ENCODE measurements at regions not wholly inside any gene's neighbourhood (a gene's known extent, or its start where the extent isn't known, plus 50 kb on each side); places are given as distances from the start of the nearest gene placed in this dataset.

DNA sequence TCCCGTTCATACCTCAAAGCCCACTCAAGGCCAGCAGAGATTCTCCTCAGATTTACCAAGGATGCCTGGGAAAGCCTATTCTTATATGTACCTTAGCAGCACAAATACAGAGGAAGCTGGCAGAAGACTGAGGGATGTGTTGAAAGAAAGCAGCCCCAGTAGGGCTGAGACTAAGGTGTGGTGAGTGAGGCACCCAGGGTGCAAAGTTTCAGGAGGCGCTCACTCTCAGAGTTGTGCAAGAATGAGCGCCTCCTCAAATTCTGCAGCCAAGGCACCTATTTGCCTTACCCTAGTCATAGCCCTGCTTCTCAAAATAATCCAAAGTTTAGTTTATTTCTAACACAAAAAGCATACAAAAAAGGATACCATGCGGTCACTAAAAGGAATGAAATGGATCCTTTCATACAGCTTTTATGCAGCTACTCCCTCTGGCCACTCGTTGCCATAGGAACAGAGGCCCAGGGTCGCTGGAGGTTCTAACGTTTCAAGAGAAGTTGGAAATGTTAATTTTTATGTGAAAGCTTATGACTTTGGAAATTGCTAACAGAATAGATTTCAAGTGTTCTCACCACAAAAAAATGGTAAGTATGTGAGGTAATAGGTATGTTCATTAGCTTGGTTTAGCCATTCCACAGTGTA lies 79.7 kb upstream of the SMIM23 start:
- H3K9me3 ChIP-seq, result no peaks in the 10 kb centered on the region
- no peaks in the 10 kb centered on the region for H3K27me3 ChIP-seq (replicated peaks; ENCODE audit: insufficient read depth)
- no peak overlapping the region for H3K27ac ChIP-seq
- no peak overlapping the region for H3K4me3 ChIP-seq
- DNase-seq (ENCODE audit: low spot score), result no peak
- no peaks in the 10 kb centered on the region for H3K36me3 ChIP-seq
- TF ChIP-seq, protein P1, sequence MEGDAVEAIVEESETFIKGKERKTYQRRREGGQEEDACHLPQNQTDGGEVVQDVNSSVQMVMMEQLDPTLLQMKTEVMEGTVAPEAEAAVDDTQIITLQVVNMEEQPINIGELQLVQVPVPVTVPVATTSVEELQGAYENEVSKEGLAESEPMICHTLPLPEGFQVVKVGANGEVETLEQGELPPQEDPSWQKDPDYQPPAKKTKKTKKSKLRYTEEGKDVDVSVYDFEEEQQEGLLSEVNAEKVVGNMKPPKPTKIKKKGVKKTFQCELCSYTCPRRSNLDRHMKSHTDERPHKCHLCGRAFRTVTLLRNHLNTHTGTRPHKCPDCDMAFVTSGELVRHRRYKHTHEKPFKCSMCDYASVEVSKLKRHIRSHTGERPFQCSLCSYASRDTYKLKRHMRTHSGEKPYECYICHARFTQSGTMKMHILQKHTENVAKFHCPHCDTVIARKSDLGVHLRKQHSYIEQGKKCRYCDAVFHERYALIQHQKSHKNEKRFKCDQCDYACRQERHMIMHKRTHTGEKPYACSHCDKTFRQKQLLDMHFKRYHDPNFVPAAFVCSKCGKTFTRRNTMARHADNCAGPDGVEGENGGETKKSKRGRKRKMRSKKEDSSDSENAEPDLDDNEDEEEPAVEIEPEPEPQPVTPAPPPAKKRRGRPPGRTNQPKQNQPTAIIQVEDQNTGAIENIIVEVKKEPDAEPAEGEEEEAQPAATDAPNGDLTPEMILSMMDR (IDR thresholded peaks at IDR 0.05), result no peak
- ATAC-seq (ENCODE audit: insufficient number of reproducible peaks, low FRiP score, low read depth), result no peak
- no peaks in the 10 kb centered on the region for H3K4me1 ChIP-seq (ENCODE audit: control insufficient read depth in 1 of 2, low read depth in 2 of 2)

DNA sequence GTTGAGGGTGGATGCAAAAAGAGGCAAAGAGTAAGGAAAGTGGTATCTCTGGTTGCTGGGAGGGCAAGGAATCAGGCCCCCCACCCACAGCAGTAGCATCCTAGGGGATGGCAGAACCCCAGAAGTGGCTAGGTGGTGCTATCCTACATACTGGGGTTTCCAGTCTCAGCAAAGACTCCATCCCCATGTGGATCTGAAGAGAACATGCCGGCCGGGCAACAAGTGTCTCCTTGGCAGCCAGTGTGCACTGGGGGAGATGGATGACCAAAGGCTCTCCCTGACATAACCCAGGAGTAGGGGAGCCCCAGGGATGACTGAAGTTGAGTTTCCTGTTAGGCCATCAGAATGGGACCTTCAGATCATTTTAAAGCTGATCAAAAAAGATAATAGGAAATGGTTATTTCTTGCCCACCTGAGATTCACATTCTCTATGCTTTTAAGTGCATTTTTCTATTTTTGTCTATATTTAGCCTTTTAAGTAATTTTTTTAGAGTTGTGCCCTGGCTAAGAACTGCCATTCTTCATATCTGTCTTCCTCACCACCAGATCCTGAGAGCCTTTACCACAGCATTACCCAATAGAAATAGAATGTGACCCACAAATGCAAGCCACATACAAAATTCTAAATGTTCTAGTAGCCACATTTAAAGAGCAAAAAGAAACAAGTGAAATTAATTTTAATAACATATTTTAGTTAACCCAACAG lies 78.7 kb upstream of the SMIM23 start:
- Histone ChIP-seq H3K4me3 (no peak overlapping the region), H3K9me3 (no peaks in the 10 kb centered on the region), H3K27me3 (replicated peaks; ENCODE audit: insufficient read depth) (no peaks in the 10 kb centered on the region), H3K36me3 (no peaks in the 10 kb centered on the region), H3K27ac (no peak overlapping the region), H3K4me1 (ENCODE audit: control insufficient read depth in 1 of 2, low read depth in 2 of 2) (no peaks in the 10 kb centered on the region)
- DNase-seq (ENCODE audit: low spot score), result no peak
- ATAC-seq (ENCODE audit: insufficient number of reproducible peaks, low FRiP score, low read depth), result no peak
- TF ChIP-seq, protein P1 (IDR thresholded peaks at IDR 0.05), result no peak

DNA sequence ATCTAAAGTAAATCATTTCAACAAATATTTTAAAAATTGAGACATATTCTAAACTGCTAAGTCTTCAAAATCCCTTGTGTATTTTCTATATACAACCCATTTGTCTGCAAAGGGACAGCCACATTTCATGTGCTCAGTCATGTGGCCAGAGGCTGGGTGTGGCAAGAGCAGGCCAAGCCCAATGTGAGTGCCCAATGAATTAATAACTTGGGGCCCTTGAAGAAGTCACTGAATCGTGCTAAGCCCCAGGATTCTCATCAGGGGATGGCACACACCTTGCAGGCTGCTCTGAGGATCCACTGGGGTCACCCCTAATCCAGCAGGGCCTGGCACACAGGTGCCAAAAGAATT lies 78.2 kb upstream of the SMIM23 start:
- Histone ChIP-seq H3K4me1 (ENCODE audit: control insufficient read depth in 1 of 2, low read depth in 2 of 2) (no peaks in the 10 kb centered on the region), H3K9me3 (no peaks in the 10 kb centered on the region), H3K4me3 (no peak overlapping the region), H3K36me3 (no peaks in the 10 kb centered on the region), H3K27ac (no peak overlapping the region), H3K27me3 (replicated peaks; ENCODE audit: insufficient read depth) (no peaks in the 10 kb centered on the region)
- no peak for ATAC-seq (ENCODE audit: insufficient number of reproducible peaks, low FRiP score, low read depth)
- DNase-seq (ENCODE audit: low spot score), result no peak
- TF ChIP-seq, protein P1 (IDR thresholded peaks at IDR 0.05), result no peak

DNA sequence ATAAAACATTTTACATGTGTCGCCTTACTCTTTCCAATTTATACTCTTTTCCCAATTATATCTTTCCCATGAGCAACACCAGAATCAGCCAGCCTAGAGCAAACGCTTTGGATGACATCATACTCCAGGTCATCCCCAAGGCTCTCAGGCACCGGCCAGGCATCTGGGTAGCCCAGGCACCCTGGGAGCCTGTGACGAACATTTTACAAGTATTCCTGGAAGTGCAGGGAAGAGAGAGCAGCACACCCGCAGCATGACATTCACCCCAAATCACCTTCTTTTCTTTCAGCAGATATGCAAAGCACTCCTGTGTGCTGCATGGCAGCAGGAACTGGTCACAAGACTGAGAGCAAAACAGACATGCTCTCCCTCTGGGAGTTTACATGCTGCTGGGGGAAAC lies 75.7 kb upstream of the SMIM23 start:
- Histone ChIP-seq H3K4me1 (ENCODE audit: control insufficient read depth in 1 of 2, low read depth in 2 of 2) (no peaks in the 10 kb centered on the region), H3K27me3 (replicated peaks; ENCODE audit: insufficient read depth) (no peaks in the 10 kb centered on the region), H3K4me3 (no peak overlapping the region), H3K36me3 (no peaks in the 10 kb centered on the region), H3K27ac (no peak overlapping the region), H3K9me3 (no peaks in the 10 kb centered on the region)
- TF ChIP-seq, protein P1 (IDR thresholded peaks at IDR 0.05), result no peak
- no peak for DNase-seq (ENCODE audit: low spot score)
- ATAC-seq (ENCODE audit: insufficient number of reproducible peaks, low FRiP score, low read depth), result no peak

DNA sequence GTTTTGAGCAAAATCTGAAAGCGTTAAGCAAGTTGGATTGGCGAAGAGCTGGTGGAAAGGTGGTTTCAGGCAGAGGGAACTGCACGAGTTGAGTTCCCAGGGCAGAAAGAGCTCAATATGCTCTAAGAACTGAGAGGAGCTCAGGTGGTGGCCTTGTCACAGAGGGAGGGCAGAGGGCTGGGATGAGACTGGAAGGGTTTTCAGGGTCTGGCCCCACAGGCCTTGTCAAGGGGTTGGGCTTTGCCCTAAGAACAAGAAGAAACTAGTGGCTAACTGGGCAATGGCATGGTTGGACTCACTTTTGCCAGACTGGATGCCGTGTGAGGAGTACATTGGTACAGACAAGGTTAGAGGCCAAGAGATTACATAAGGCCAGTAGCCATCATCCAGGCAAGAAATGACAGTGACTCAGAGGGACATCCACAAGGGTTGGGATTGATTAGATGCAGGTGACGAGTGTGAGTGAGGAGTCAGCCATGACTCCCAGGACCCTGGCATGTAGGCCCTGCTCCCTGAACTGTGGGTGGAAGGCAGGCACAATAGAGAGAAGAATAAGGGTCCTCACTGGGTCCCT lies 75.1 kb upstream of the SMIM23 start:
- TF ChIP-seq, protein P1 (IDR thresholded peaks at IDR 0.05), result no peak
- no peak for DNase-seq (ENCODE audit: low spot score)
- Histone ChIP-seq H3K9me3 (no peaks in the 10 kb centered on the region), H3K4me1 (ENCODE audit: control insufficient read depth in 1 of 2, low read depth in 2 of 2) (no peaks in the 10 kb centered on the region), H3K36me3 (no peaks in the 10 kb centered on the region), H3K27ac (no peak overlapping the region), H3K4me3 (no peak overlapping the region), H3K27me3 (replicated peaks; ENCODE audit: insufficient read depth) (no peaks in the 10 kb centered on the region)
- no peak for ATAC-seq (ENCODE audit: insufficient number of reproducible peaks, low FRiP score, low read depth)

All from thoracic aorta (tissue), 2 donors.